Gastrocnemius medialis (tissue), 4 donors: ENCODE measurements at regions not wholly inside any gene's neighbourhood (a gene's known extent, or its start where the extent isn't known, plus 50 kb on each side); places are given as distances from the start of the nearest gene placed in this dataset.

Experiments
- CTCF ChIP-seq, 5 experiments: fragments of 450-650 bp in 3 of 5; fragments of 200-600 bp in 2 of 5; sonication (generic) in 2 of 5; IDR thresholded peaks in 4 of 5; conservative IDR thresholded peaks in 1 of 5; 1 replicate in 4 of 5; 2 replicates in 1 of 5; pipeline ENCODE4 v1.5.1; 2016 to 2019; ENCODE audit warnings: antibody characterized with exemption in 5 of 5, mild to moderate bottlenecking in 3 of 5, moderate library complexity in 3 of 5
- POLR2A ChIP-seq, 2 donors: fragments of 450-650 bp; IDR thresholded peaks; one replicate each; pipeline ENCODE4 v1.6.1; 2017; ENCODE audit warnings: antibody characterized with exemption in 2 of 2, mild to moderate bottlenecking in 2 of 2, moderate library complexity in 2 of 2

- TF ChIP-seq CTCF (IDR thresholded peaks at IDR 0.05 in 4 of 5, conservative IDR thresholded peaks at IDR 0.05 in 1 of 5) (no peak), POLR2A (IDR thresholded peaks at IDR 0.05) (no peak)
Observed at GRCh38 chr9:27802418-27802817, 229.1 kb upstream of the C9orf72 start.
